ACC112 (cell line): ENCODE measurements at regions not wholly inside any gene's neighbourhood (a gene's known extent, or its start where the extent isn't known, plus 50 kb on each side); places are given as distances from the start of the nearest gene placed in this dataset.
A peak's percentile ranks its signal among the peaks of the same experiment; 100 is the strongest.

Experiments used
- H2AFZ ChIP-seq: fragments of 200-600 bp; sonication (generic); one replicate; pipeline ENCODE4 v1.6.0; 2017; ENCODE audit warnings: antibody characterized with exemption, low read length; ENCODE audit not compliant: unreplicated experiment
- H3K27ac ChIP-seq: fragments of 200-600 bp; sonication (generic); 2 replicates; pipeline ENCODE4 v1.5.1; 2014; ENCODE audit warnings: low read depth, mild to moderate bottlenecking, antibody characterized with exemption, low read length, moderate library complexity
- H3K27me3 ChIP-seq: fragments of 200-600 bp; sonication (generic); 2 replicates; pipeline ENCODE4 v1.6.1; 2014; ENCODE audit warnings: mild to moderate bottlenecking, antibody characterized with exemption, low read length, moderate library complexity, mixed read lengths; ENCODE audit not compliant: insufficient read depth
- H3K36me3 ChIP-seq: fragments of 200-600 bp; sonication (generic); 2 replicates; pipeline ENCODE4 v1.6.1; 2016; ENCODE audit warnings: mild to moderate bottlenecking, antibody characterized with exemption, low read length, moderate library complexity, mixed read lengths; ENCODE audit not compliant: insufficient read depth
- H3K4me1 ChIP-seq: fragments of 200-600 bp; sonication (generic); one replicate; pipeline ENCODE4 v1.6.1; 2016; ENCODE audit warnings: low read length, mixed read lengths; ENCODE audit not compliant: insufficient read depth, unreplicated experiment, control insufficient read depth
- H3K4me3 ChIP-seq: fragments of 200-600 bp; sonication (generic); 2 replicates; pipeline ENCODE4 v1.5.1; 2014; ENCODE audit warnings: mild to moderate bottlenecking, low read depth, low read length
- H3K79me2 ChIP-seq: fragments of 200-600 bp; sonication (generic); one replicate; pipeline ENCODE4 v1.6.0; 2016; ENCODE audit warnings: low read length; ENCODE audit not compliant: control insufficient read depth, unreplicated experiment, insufficient read depth

- H3K36me3 ChIP-seq, result peaks cover 3% of the 10 kb centered on the region; the same call in 1 of the 2 replicates
- H3K4me1 ChIP-seq, result peaks cover 34% of the 10 kb centered on the region
- H3K79me2 ChIP-seq, result no peaks in the 10 kb centered on the region
- H3K4me3 ChIP-seq, result no peak overlapping the region
- peak overlapping the region; percentile 83 for H3K27ac ChIP-seq
- H3K27me3 ChIP-seq, result no peaks in the 10 kb centered on the region
- H2AFZ ChIP-seq, result no peak overlapping the region
These were observed 130.9 kb upstream of the FAM9B start for GRCh38 chrX:9164533-9165426.

DNA sequence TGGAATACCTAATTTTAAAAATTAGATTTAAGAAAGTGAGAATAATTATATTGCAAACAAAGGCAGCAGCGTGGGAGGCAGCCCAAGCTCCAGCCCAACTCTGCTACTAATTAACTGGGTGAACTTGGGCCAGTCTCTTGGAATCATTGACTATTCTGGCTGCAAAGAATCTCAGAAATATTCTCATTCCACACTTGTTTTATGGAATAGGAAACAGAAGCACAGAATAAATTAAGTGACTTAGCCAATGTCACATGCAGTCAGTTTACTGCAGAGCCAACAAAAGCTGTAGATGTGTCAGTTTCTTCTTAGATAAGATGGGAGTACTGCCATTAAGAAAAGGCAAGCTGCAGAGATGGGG, 132.6 kb upstream of the FAM9B start:
- peak overlapping the region; percentile 83 for H3K27ac ChIP-seq
- no peak overlapping the region for H2AFZ ChIP-seq
- peaks cover 34% of the 10 kb centered on the region for H3K4me1 ChIP-seq
- no peaks in the 10 kb centered on the region for H3K27me3 ChIP-seq
- peaks cover 3% of the 10 kb centered on the region; the same call in 1 of the 2 replicates for H3K36me3 ChIP-seq
- H3K4me3 ChIP-seq, result no peak overlapping the region
- no peaks in the 10 kb centered on the region for H3K79me2 ChIP-seq

DNA sequence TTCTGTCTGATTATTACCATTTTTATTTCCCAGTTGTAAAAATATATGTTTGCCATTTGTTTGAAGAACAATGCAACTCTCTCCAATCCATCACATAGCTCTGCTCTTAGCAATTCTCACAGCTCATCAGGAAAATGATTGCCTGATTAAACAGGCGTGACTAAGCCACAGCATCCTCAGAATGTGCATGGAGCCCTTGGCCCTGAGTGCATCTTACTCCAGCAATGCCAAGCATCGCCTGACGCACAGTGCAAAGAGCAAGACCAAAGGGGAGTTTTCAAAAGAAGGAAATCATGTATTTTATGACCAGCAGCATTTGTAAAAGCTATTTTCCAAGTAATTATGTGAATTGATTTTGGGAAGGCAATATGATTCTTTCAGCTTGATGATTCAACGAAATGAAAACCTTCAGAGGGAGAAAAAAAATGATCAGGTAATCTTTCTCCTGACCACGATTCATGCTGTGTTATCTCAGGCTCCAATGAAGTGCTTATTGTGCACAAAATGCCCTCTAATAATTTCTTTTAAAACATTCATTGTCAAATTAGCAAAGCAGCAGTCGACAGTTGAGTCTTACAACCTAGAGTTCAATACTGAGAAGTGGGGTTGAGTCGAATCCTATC, 138.0 kb upstream of the FAM9B start:
- no peak overlapping the region for H3K27ac ChIP-seq
- no peak overlapping the region for H3K4me3 ChIP-seq
- no peak overlapping the region for H2AFZ ChIP-seq
- H3K79me2 ChIP-seq, result no peaks in the 10 kb centered on the region
- H3K4me1 ChIP-seq, result peaks cover 3% of the 10 kb centered on the region
- peaks cover 3% of the 10 kb centered on the region; the same call in 1 of the 2 replicates for H3K36me3 ChIP-seq
- no peaks in the 10 kb centered on the region for H3K27me3 ChIP-seq

GRCh38 chrX:9172464-9172850, 138.5 kb upstream of the FAM9B start:
- no peak overlapping the region for H3K27ac ChIP-seq
- no peaks in the 10 kb centered on the region for H3K79me2 ChIP-seq
- peaks cover 1% of the 10 kb centered on the region; the same call in 1 of the 2 replicates for H3K36me3 ChIP-seq
- H3K27me3 ChIP-seq, result no peaks in the 10 kb centered on the region
- peaks cover 3% of the 10 kb centered on the region for H3K4me1 ChIP-seq
- H3K4me3 ChIP-seq, result no peak overlapping the region
- H2AFZ ChIP-seq, result no peak overlapping the region

- Histone ChIP-seq H3K27me3 (no peaks in the 10 kb centered on the region), H3K4me1 (peaks cover 30% of the 10 kb centered on the region), H3K79me2 (no peaks in the 10 kb centered on the region), H3K4me3 (no peak overlapping the region), H3K36me3 (no peaks in the 10 kb centered on the region), H3K27ac (no peak overlapping the region), H2AFZ (no peak overlapping the region)
These were observed 146.7 kb upstream of the FAM9B start for GRCh38 chrX:9180623-9181022.

GRCh38 chrX:9182041-9182440, 148.1 kb upstream of the FAM9B start:
- Histone ChIP-seq H3K4me1 (peaks cover 30% of the 10 kb centered on the region), H3K79me2 (no peaks in the 10 kb centered on the region), H3K27me3 (no peaks in the 10 kb centered on the region), H3K27ac (no peak overlapping the region), H3K4me3 (no peak overlapping the region), H2AFZ (no peak overlapping the region), H3K36me3 (no peaks in the 10 kb centered on the region)

DNA sequence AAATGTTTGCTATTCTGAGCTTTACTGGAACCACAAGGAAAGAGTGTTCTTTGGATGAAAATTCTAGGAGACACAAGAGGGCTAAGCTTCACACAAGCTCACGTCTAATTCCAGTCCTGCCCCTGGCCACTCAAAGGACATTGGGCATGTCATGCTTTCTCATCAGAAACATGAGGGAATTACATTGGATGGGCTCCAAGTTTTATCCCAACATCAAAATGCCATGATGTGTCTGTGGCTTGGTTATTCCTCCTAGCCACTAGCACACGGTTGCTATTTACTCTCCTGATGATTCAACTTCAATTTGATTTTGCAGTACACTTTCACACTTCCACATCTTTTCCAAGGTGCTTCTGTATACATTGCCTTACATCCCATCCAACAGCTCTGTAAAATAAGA, 149.6 kb upstream of the FAM9B start:
- no peak overlapping the region for H3K4me3 ChIP-seq
- H3K27me3 ChIP-seq, result no peaks in the 10 kb centered on the region
- H3K79me2 ChIP-seq, result no peaks in the 10 kb centered on the region
- H3K4me1 ChIP-seq, result peaks cover 30% of the 10 kb centered on the region
- H3K36me3 ChIP-seq, result no peaks in the 10 kb centered on the region
- H2AFZ ChIP-seq, result no peak overlapping the region
- no peak overlapping the region; the same call in 1 of the 2 replicates for H3K27ac ChIP-seq

DNA sequence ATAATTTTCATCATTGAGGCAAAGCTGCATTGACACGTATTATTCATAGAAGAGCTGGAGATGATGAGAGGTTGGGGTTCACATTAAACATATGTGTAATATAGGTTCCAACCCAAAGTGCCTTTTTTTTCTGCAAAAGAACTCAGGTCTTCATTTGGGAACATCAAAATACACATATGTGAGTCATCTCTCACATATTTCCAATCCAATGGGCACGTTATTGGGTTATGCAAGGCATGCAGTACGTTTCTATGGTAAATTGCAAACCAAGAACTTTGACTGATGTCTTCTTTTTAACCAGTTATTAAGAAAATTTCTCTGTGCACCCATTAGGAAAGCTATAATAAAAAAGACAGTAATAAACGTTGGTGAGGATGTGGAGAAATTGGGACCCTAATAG, 150.3 kb upstream of the FAM9B start:
- H3K4me1 ChIP-seq, result peaks cover 30% of the 10 kb centered on the region
- H3K27ac ChIP-seq, result 0 out of 2 replicates have a peak overlapping the region, but pooled peaks have one; percentile 22
- no peak overlapping the region for H3K4me3 ChIP-seq
- H3K27me3 ChIP-seq, result no peaks in the 10 kb centered on the region
- H3K79me2 ChIP-seq, result no peaks in the 10 kb centered on the region
- H3K36me3 ChIP-seq, result no peaks in the 10 kb centered on the region
- no peak overlapping the region for H2AFZ ChIP-seq

GRCh38 chrX:9188117-9188516, 154.2 kb upstream of the FAM9B start:
- no peaks in the 10 kb centered on the region for H3K79me2 ChIP-seq
- no peak overlapping the region for H3K27ac ChIP-seq
- H3K36me3 ChIP-seq, result no peaks in the 10 kb centered on the region
- H2AFZ ChIP-seq, result no peak overlapping the region
- H3K27me3 ChIP-seq, result no peaks in the 10 kb centered on the region
- H3K4me1 ChIP-seq, result peaks cover 16% of the 10 kb centered on the region
- no peak overlapping the region for H3K4me3 ChIP-seq

- H3K27me3 ChIP-seq, result no peaks in the 10 kb centered on the region
- no peaks in the 10 kb centered on the region for H3K79me2 ChIP-seq
- H3K36me3 ChIP-seq, result no peaks in the 10 kb centered on the region
- H3K4me3 ChIP-seq, result no peak overlapping the region
- H3K4me1 ChIP-seq, result peaks cover 6% of the 10 kb centered on the region
- H3K27ac ChIP-seq, result no peak overlapping the region
- no peak overlapping the region for H2AFZ ChIP-seq
These were observed 155.4 kb upstream of the FAM9B start for GRCh38 chrX:9189286-9189685.

GRCh38 chrX:9191392-9191791, 157.5 kb upstream of the FAM9B start:
- no peaks in the 10 kb centered on the region for H3K27me3 ChIP-seq
- H3K4me1 ChIP-seq, result no peaks in the 10 kb centered on the region
- H3K27ac ChIP-seq, result no peak overlapping the region
- no peak overlapping the region for H3K4me3 ChIP-seq
- no peaks in the 10 kb centered on the region for H3K79me2 ChIP-seq
- no peak overlapping the region for H2AFZ ChIP-seq
- H3K36me3 ChIP-seq, result no peaks in the 10 kb centered on the region
